ENCODE measurements at regions not wholly inside any gene's neighbourhood (a gene's known extent, or its start where the extent isn't known, plus 50 kb on each side); places are given as distances from the start of the nearest gene placed in this dataset.

GRCh38 chr16:5649762-5650743 lies 552.5 kb upstream of the EEF2KMT start:
- Mint-ChIP-seq H3K27ac (no peak overlapping the region), H3K9me3 (peaks cover 4% of the 10 kb centered on the region), H3K27me3 (no peaks in the 10 kb centered on the region), H3K4me1 (no peaks in the 10 kb centered on the region), H3K4me3 (no peak overlapping the region), H3K36me3 (no peaks in the 10 kb centered on the region)
- DNase-seq (ENCODE audit: low spot score in 2 of 2): no peak
- ATAC-seq (ENCODE audit: low read depth): no peak

- H3K36me3 Mint-ChIP-seq: no peaks in the 10 kb centered on the region
- H3K4me3 Mint-ChIP-seq: no peak overlapping the region
- no peaks in the 10 kb centered on the region for H3K9me3 Mint-ChIP-seq
- ATAC-seq (ENCODE audit: low read depth): no peak
- H3K4me1 Mint-ChIP-seq: no peaks in the 10 kb centered on the region
- H3K27me3 Mint-ChIP-seq: no peaks in the 10 kb centered on the region
- no peak for DNase-seq (ENCODE audit: low spot score in 2 of 2)
- no peak overlapping the region for H3K27ac Mint-ChIP-seq
Measured at GRCh38 chr16:5647051-5647450, 549.5 kb upstream of the EEF2KMT start.

- Mint-ChIP-seq H3K27ac (no peak overlapping the region), H3K9me3 (peaks cover 1% of the 10 kb centered on the region), H3K27me3 (no peaks in the 10 kb centered on the region), H3K4me1 (no peaks in the 10 kb centered on the region), H3K4me3 (no peak overlapping the region), H3K36me3 (no peaks in the 10 kb centered on the region)
- no peak for ATAC-seq (ENCODE audit: low read depth)
- no peak for DNase-seq (ENCODE audit: low spot score in 2 of 2)
Measured at GRCh38 chr16:5643855-5644531, 546.4 kb upstream of the EEF2KMT start.

GRCh38 chr16:5642436-5642835 lies 544.8 kb upstream of the EEF2KMT start:
- no peaks in the 10 kb centered on the region for H3K27me3 Mint-ChIP-seq
- no peak overlapping the region for H3K27ac Mint-ChIP-seq
- ATAC-seq (ENCODE audit: low read depth): no peak
- no peak for DNase-seq (ENCODE audit: low spot score in 2 of 2)
- H3K4me3 Mint-ChIP-seq: no peak overlapping the region
- H3K9me3 Mint-ChIP-seq: peaks cover 1% of the 10 kb centered on the region
- H3K4me1 Mint-ChIP-seq: no peaks in the 10 kb centered on the region
- H3K36me3 Mint-ChIP-seq: no peaks in the 10 kb centered on the region

GRCh38 chr16:5642011-5642410 lies 544.4 kb upstream of the EEF2KMT start:
- Mint-ChIP-seq H3K36me3 (no peaks in the 10 kb centered on the region), H3K4me3 (no peak overlapping the region), H3K4me1 (no peaks in the 10 kb centered on the region), H3K27ac (no peak overlapping the region), H3K27me3 (no peaks in the 10 kb centered on the region), H3K9me3 (peaks cover 1% of the 10 kb centered on the region)
- no peak for ATAC-seq (ENCODE audit: low read depth)
- no peak for DNase-seq (ENCODE audit: low spot score in 2 of 2)

GRCh38 chr16:5640883-5641282 lies 543.3 kb upstream of the EEF2KMT start:
- no peaks in the 10 kb centered on the region for H3K36me3 Mint-ChIP-seq
- no peak for DNase-seq (ENCODE audit: low spot score in 2 of 2)
- H3K27me3 Mint-ChIP-seq: no peaks in the 10 kb centered on the region
- no peak overlapping the region for H3K4me3 Mint-ChIP-seq
- no peaks in the 10 kb centered on the region for H3K4me1 Mint-ChIP-seq
- no peak for ATAC-seq (ENCODE audit: low read depth)
- no peak overlapping the region for H3K27ac Mint-ChIP-seq
- peaks cover 1% of the 10 kb centered on the region for H3K9me3 Mint-ChIP-seq

GRCh38 chr16:5639531-5639930 lies 541.9 kb upstream of the EEF2KMT start:
- no peak for DNase-seq (ENCODE audit: low spot score in 2 of 2)
- H3K4me1 Mint-ChIP-seq: no peaks in the 10 kb centered on the region
- no peaks in the 10 kb centered on the region for H3K36me3 Mint-ChIP-seq
- H3K27me3 Mint-ChIP-seq: no peaks in the 10 kb centered on the region
- H3K4me3 Mint-ChIP-seq: no peak overlapping the region
- no peak for ATAC-seq (ENCODE audit: low read depth)
- no peak overlapping the region for H3K27ac Mint-ChIP-seq
- H3K9me3 Mint-ChIP-seq: peaks cover 1% of the 10 kb centered on the region

GRCh38 chr16:5635331-5635730 lies 537.7 kb upstream of the EEF2KMT start:
- Mint-ChIP-seq H3K4me3 (no peak overlapping the region), H3K27ac (no peak overlapping the region), H3K4me1 (no peaks in the 10 kb centered on the region), H3K27me3 (no peaks in the 10 kb centered on the region), H3K9me3 (no peaks in the 10 kb centered on the region), H3K36me3 (no peaks in the 10 kb centered on the region)
- no peak for DNase-seq (ENCODE audit: low spot score in 2 of 2)
- no peak for ATAC-seq (ENCODE audit: low read depth)

GRCh38 chr16:5634666-5635180 lies 537.1 kb upstream of the EEF2KMT start:
- no peak for DNase-seq (ENCODE audit: low spot score in 2 of 2)
- no peak for ATAC-seq (ENCODE audit: low read depth)
- Mint-ChIP-seq H3K27ac (no peak overlapping the region), H3K4me3 (no peak overlapping the region), H3K4me1 (no peaks in the 10 kb centered on the region), H3K36me3 (no peaks in the 10 kb centered on the region), H3K27me3 (no peaks in the 10 kb centered on the region), H3K9me3 (no peaks in the 10 kb centered on the region)

- no peaks in the 10 kb centered on the region for H3K9me3 Mint-ChIP-seq
- H3K36me3 Mint-ChIP-seq: no peaks in the 10 kb centered on the region
- ATAC-seq (ENCODE audit: low read depth) (no peak), DNase-seq (ENCODE audit: low spot score in 2 of 2) (no peak)
- H3K27ac Mint-ChIP-seq: no peak overlapping the region
- no peaks in the 10 kb centered on the region for H3K27me3 Mint-ChIP-seq
- no peak overlapping the region for H3K4me3 Mint-ChIP-seq
- H3K4me1 Mint-ChIP-seq: no peaks in the 10 kb centered on the region
Measured at GRCh38 chr16:5633845-5634440, 536.3 kb upstream of the EEF2KMT start.

- Mint-ChIP-seq H3K27ac (no peak overlapping the region), H3K4me3 (no peak overlapping the region), H3K27me3 (peaks cover 2% of the 10 kb centered on the region), H3K9me3 (peaks cover 5% of the 10 kb centered on the region), H3K4me1 (no peaks in the 10 kb centered on the region), H3K36me3 (no peaks in the 10 kb centered on the region)
- ATAC-seq (ENCODE audit: low read depth): no peak
- DNase-seq (ENCODE audit: low spot score in 2 of 2): no peak
Measured at GRCh38 chr16:5622234-5622884, 524.8 kb upstream of the EEF2KMT start.

GRCh38 chr16:5621826-5622225 lies 524.2 kb upstream of the EEF2KMT start:
- ATAC-seq (ENCODE audit: low read depth): no peak
- peaks cover 6% of the 10 kb centered on the region for H3K27me3 Mint-ChIP-seq
- no peaks in the 10 kb centered on the region for H3K4me1 Mint-ChIP-seq
- DNase-seq (ENCODE audit: low spot score in 2 of 2): no peak
- H3K27ac Mint-ChIP-seq: no peak overlapping the region
- H3K4me3 Mint-ChIP-seq: no peak overlapping the region
- no peaks in the 10 kb centered on the region for H3K36me3 Mint-ChIP-seq
- H3K9me3 Mint-ChIP-seq: peaks cover 3% of the 10 kb centered on the region

- Mint-ChIP-seq H3K9me3 (peaks cover 2% of the 10 kb centered on the region), H3K4me1 (no peaks in the 10 kb centered on the region), H3K27me3 (peaks cover 12% of the 10 kb centered on the region), H3K27ac (no peak overlapping the region), H3K36me3 (no peaks in the 10 kb centered on the region), H3K4me3 (no peak overlapping the region)
- DNase-seq (ENCODE audit: low spot score in 2 of 2): no peak
- ATAC-seq (ENCODE audit: low read depth): no peak
Measured at GRCh38 chr16:5619304-5619703, 521.7 kb upstream of the EEF2KMT start.

- Mint-ChIP-seq H3K36me3 (no peaks in the 10 kb centered on the region), H3K27me3 (peaks cover 12% of the 10 kb centered on the region), H3K27ac (no peak overlapping the region), H3K4me3 (no peak overlapping the region), H3K9me3 (peaks cover 4% of the 10 kb centered on the region), H3K4me1 (no peaks in the 10 kb centered on the region)
- no peak for DNase-seq (ENCODE audit: low spot score in 2 of 2)
- ATAC-seq (ENCODE audit: low read depth): no peak
Measured at GRCh38 chr16:5616841-5617240, 519.2 kb upstream of the EEF2KMT start.

All from memory B cell (primary cell).